GM20000 (cell line): ENCODE measurements at regions not wholly inside any gene's neighbourhood (a gene's known extent, or its start where the extent isn't known, plus 50 kb on each side); places are given as distances from the start of the nearest gene placed in this dataset.
A peak's percentile ranks its signal among the peaks of the same experiment; 100 is the strongest.

Experiments used
- DNase-seq: peaks from one replicate; pipeline ENCODE4 v3.0.0; 2012; ENCODE audit warnings: low spot score
- TF ChIP-seq, protein P1 (sequence below): IDR thresholded peaks from 2 replicates; pipeline ENCODE4 v1.5.1; 2012; ENCODE audit warnings: mild to moderate bottlenecking, control low read depth; ENCODE audit errors: extremely low read depth, missing control alignments

- TF ChIP-seq, protein P1, sequence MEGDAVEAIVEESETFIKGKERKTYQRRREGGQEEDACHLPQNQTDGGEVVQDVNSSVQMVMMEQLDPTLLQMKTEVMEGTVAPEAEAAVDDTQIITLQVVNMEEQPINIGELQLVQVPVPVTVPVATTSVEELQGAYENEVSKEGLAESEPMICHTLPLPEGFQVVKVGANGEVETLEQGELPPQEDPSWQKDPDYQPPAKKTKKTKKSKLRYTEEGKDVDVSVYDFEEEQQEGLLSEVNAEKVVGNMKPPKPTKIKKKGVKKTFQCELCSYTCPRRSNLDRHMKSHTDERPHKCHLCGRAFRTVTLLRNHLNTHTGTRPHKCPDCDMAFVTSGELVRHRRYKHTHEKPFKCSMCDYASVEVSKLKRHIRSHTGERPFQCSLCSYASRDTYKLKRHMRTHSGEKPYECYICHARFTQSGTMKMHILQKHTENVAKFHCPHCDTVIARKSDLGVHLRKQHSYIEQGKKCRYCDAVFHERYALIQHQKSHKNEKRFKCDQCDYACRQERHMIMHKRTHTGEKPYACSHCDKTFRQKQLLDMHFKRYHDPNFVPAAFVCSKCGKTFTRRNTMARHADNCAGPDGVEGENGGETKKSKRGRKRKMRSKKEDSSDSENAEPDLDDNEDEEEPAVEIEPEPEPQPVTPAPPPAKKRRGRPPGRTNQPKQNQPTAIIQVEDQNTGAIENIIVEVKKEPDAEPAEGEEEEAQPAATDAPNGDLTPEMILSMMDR, result no peak
- DNase-seq, result no peak
Measured at GRCh38 chr18:53715243-53715853, 509.1 kb downstream of the MBD2 start.

DNA sequence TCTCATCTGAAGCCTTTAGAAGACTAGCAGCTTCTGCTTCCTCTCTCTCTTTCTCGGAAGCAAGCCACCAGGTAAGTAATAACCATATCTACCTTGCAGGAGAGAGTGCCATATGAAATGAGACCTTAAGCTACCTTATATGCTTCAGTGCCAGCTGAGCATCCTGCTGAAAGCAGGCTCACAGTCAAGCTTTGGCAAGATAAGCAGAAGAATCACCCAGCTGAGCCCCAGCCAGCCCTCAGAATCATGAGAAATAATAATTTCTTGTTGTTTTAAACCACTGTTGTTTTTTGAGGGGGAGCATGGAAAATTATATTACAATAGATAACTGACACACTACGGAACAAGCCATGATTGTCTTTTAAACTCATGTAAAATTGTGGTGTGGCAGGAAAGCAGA, 514.4 kb downstream of the MBD2 start:
- no peak for DNase-seq
- TF ChIP-seq, protein P1, result no peak

- no peak for DNase-seq
- TF ChIP-seq, protein P1, result no peak
Measured at GRCh38 chr18:53702480-53702879, 522.0 kb downstream of the MBD2 start.

GRCh38 chr18:53701697-53702096, 522.8 kb downstream of the MBD2 start:
- DNase-seq, result no peak

DNA sequence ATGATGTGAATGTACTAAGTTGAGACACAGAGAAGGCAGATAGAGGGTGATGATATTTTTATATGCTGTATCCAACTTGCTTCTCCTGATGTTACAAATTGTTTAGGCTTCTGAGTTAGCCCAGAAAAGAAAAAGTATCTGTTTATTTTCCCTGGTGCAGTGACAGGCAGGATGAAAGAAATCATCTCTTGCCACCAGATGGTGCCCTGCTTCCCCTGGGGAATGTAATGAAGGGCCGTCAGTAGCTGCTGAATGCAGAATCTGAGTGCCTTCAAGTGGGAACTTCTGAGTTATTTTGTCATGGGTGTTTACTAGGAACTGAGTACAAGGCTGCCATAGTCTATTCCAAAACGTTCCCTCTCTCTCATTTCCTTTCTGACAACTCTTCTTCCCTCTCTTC, 525.6 kb downstream of the MBD2 start:
- peak; percentile 23 for DNase-seq
- TF ChIP-seq, protein P1, result no peak

More at GRCh38 chr18:53701697-53702096, 522.8 kb downstream of the MBD2 start:
- TF ChIP-seq, protein P1, result no peak

- no peak for DNase-seq
- TF ChIP-seq, protein P1, result no peak
Measured at GRCh38 chr18:53689886-53690285, 534.6 kb downstream of the MBD2 start.

DNA sequence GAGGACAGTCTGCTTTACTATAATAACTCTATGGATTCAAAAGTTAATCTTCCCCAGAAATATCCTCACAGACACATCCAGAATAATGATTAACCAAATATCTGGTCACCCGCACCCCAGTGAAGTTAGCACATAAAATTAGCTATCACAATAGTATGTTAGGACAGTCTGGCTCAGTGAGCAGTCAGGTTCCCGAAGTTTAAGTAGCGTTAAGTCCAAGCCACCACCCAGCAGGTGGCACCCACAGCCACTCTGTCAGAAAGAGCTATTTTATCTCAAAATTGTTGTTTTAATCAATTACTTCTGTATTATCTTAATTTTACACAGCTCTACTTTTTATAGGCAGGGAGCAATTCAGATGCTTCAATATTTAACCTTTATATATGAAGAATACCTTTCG, 537.5 kb downstream of the MBD2 start:
- TF ChIP-seq, protein P1, result no peak
- no peak for DNase-seq
